OCI-LY7 (cell line): ENCODE measurements at regions not wholly inside any gene's neighbourhood (a gene's known extent, or its start where the extent isn't known, plus 50 kb on each side); places are given as distances from the start of the nearest gene placed in this dataset.
A peak's percentile ranks its signal among the peaks of the same experiment; 100 is the strongest.

Source experiments
- BruUV-seq: library from RNA; stranded (reverse); fragments of 400-500 nt; replicated peaks from 2 replicates; lab custom pipeline; 2021; lab: Mats Ljungman, UMichigan
- CTCF ChIA-PET: fragments of 300-600 bp; sonication (Branson Sonifier 250); formaldehyde crosslinking; loops from one replicate; lab custom pipeline; 2022; ENCODE audit warnings: antibody characterized with exemption; ENCODE audit not compliant: unreplicated experiment; lab: Charles Lee
- POLR2A ChIA-PET: fragments of 300-600 bp; sonication (Branson Sonifier 250); formaldehyde crosslinking; loops from one replicate; lab custom pipeline; 2022; ENCODE audit warnings: antibody characterized with exemption; lab: Charles Lee
- DNase-seq: peaks from one replicate; pipeline ENCODE4 v3.0.0-alpha.2; 2015; ENCODE audit warnings: low spot score
- H2AFZ ChIP-seq: fragments of 200-600 bp; sonication (generic), shearing (Covaris generic); 2 replicates; pipeline ENCODE4 v1.6.1; 2014; ENCODE audit warnings: mild to moderate bottlenecking, antibody characterized with exemption, low read length, moderate library complexity
- H3K27ac ChIP-seq: fragments of 200-600 bp; sonication (generic); 2 replicates; pipeline ENCODE4 v1.5.1; 2014; ENCODE audit warnings: mixed run types, low read depth, mild to moderate bottlenecking, moderate library complexity, low read length, inconsistent platforms; ENCODE audit not compliant: poor library complexity, severe bottlenecking
- H3K36me3 ChIP-seq: fragments of 200-600 bp; sonication (generic); 2 replicates; pipeline ENCODE4 v1.6.1; 2014; ENCODE audit warnings: mild to moderate bottlenecking, antibody characterized with exemption, low read length, moderate library complexity, mixed read lengths; ENCODE audit not compliant: insufficient read depth
- H3K4me1 ChIP-seq: fragments of 200-600 bp; sonication (generic); 2 replicates; pipeline ENCODE4 v1.5.1; 2014; ENCODE audit warnings: mild to moderate bottlenecking, low read length; ENCODE audit not compliant: insufficient read depth, poor library complexity, severe bottlenecking
- H3K4me2 ChIP-seq: fragments of 200-600 bp; sonication (generic); 2 replicates; pipeline ENCODE4 v1.6.1; 2014; ENCODE audit warnings: mild to moderate bottlenecking, low read length
- H3K4me3 ChIP-seq: fragments of 200-600 bp; sonication (generic); 2 replicates; pipeline ENCODE4 v1.5.1; 2014; ENCODE audit warnings: mild to moderate bottlenecking, low read depth, low read length; ENCODE audit not compliant: poor library complexity, severe bottlenecking
- H3K79me2 ChIP-seq: fragments of 200-600 bp; sonication (generic); 2 replicates; pipeline ENCODE4 v1.6.1; 2016; ENCODE audit warnings: low read depth, mild to moderate bottlenecking, low read length, moderate library complexity, mixed read lengths; ENCODE audit not compliant: insufficient read depth
- H3K9me2 ChIP-seq: fragments of 200-600 bp; sonication (generic); 2 replicates; pipeline ENCODE4 v1.6.1; 2016; ENCODE audit warnings: mild to moderate bottlenecking, low read length, mixed read lengths; ENCODE audit not compliant: insufficient read depth
- H3K9me3 ChIP-seq: fragments of 200-600 bp; sonication (generic); 2 replicates; pipeline ENCODE4 v1.6.1; 2014; ENCODE audit warnings: mild to moderate bottlenecking, mixed run types, low read length, mixed read lengths
- H4K20me1 ChIP-seq: fragments of 200-600 bp; sonication (generic); 2 replicates; pipeline ENCODE4 v1.6.1; 2014; ENCODE audit warnings: mild to moderate bottlenecking, antibody characterized with exemption, low read length, moderate library complexity, mixed read lengths; ENCODE audit not compliant: insufficient read depth
- EZH2phosphoT487 ChIP-seq: fragments of 200-600 bp; sonication (generic); IDR thresholded peaks from 2 replicates; pipeline ENCODE4 v1.6.1; 2018; ENCODE audit warnings: low read depth, borderline replicate concordance, mild to moderate bottlenecking, mixed run types, antibody characterized with exemption, low read length, moderate library complexity, mixed read lengths
- intact Hi-C: fragments of 100-400 bp; cut with micrococcal nuclease; formaldehyde crosslinking; loops from one replicate; pipeline ENCODE4 v1.10.0; 2022; ENCODE audit not compliant: unreplicated experiment
- TF ChIP-seq, protein P1 (sequence below): fragments of 200-600 bp; sonication (generic); conservative IDR thresholded peaks from 2 replicates; pipeline ENCODE4 v1.5.1; 2014; ENCODE audit warnings: mild to moderate bottlenecking, antibody characterized with exemption, low read length, moderate library complexity, mixed read lengths

DNA sequence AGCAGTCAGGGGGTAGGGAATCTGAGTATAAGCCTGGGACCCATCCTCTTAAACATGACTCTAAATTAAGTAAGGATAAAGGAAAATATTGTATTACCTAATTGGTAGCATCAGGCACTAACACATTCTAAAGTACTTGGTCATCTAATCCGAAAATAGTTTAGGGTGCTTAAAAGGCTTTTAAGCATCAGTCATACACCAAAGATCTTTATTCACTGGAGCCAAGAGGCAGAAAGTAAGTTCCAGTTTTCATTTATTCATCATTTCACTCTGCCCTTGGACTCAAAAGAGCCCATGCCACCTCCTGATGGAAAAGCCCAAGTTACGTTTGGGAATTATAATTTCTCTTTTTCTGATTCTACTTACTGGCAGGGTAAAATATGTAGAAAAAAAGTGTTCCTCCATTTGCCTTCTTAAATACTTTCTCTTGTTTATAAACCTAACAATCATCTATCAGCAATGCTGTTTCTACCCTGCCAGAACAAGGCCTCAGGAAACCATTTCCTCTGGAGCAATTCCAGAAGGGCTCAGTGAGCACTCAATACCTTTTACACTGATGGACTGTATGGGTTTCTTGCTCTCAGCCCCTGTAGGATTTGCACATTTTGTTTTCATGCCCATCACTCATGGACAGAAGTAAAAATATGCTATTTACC, 120.1 kb upstream of the SLC5A12 start:
- Histone ChIP-seq H3K4me2 (no peak overlapping the region), H3K27ac (no peak overlapping the region), H3K9me3 (no peaks in the 10 kb centered on the region), H3K4me1 (no peaks in the 10 kb centered on the region), H2AFZ (no peak overlapping the region), H4K20me1 (no peaks in the 10 kb centered on the region), H3K79me2 (no peaks in the 10 kb centered on the region), H3K36me3 (no peaks in the 10 kb centered on the region), H3K4me3 (no peak overlapping the region), H3K9me2 (no peaks in the 10 kb centered on the region)
- POLR2A ChIA-PET = no interaction called here
- CTCF ChIA-PET = no interaction called here
- BruUV-seq = no TSS peak
- intact Hi-C loops = no loop called here
- no peak for TF ChIP-seq EZH2phosphoT487
- TF ChIP-seq, protein P1, sequence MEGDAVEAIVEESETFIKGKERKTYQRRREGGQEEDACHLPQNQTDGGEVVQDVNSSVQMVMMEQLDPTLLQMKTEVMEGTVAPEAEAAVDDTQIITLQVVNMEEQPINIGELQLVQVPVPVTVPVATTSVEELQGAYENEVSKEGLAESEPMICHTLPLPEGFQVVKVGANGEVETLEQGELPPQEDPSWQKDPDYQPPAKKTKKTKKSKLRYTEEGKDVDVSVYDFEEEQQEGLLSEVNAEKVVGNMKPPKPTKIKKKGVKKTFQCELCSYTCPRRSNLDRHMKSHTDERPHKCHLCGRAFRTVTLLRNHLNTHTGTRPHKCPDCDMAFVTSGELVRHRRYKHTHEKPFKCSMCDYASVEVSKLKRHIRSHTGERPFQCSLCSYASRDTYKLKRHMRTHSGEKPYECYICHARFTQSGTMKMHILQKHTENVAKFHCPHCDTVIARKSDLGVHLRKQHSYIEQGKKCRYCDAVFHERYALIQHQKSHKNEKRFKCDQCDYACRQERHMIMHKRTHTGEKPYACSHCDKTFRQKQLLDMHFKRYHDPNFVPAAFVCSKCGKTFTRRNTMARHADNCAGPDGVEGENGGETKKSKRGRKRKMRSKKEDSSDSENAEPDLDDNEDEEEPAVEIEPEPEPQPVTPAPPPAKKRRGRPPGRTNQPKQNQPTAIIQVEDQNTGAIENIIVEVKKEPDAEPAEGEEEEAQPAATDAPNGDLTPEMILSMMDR = no peak
- no peak for DNase-seq

DNA sequence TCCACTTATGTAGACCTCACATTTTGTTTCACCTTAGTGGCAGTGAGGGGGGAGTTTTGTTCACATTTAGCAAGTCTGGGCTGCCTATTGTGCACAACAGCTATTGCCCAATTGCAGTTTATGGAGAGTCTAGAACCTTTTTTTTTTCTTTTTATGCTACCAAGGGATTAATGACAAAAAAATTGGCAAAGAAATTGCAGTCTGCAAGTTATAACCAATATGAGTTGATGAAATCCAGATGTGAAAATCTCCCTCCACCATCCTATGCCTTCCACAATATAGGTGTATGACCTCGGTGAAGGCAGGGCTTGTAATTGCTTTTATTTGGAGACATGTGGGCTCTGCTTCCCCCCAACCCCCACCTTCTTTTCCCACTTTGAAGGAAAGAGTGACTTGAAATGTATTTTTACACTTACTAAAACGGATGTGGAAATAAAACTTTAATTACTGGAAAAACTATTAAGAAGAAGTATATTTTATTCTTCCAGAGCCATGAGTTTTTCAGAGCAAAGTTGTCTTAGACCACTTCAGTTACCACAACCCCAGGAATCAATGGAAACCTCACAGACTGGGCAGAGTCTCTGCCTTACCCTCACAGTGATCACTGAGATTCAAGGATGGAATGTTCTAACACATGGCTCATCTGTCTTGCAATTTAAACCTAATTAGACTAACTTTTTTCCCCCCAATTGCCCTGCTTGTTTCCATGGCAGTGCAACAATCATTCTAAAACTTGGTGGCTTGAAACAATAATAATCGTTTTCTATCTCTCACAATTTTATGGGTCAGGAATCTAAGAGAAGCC, 120.8 kb upstream of the SLC5A12 start:
- BruUV-seq = no TSS peak
- DNase-seq = no peak
- H3K27ac ChIP-seq = no peak overlapping the region
- no peaks in the 10 kb centered on the region for H3K36me3 ChIP-seq
- H3K4me1 ChIP-seq = no peaks in the 10 kb centered on the region
- POLR2A ChIA-PET = no interaction called here
- H4K20me1 ChIP-seq = no peaks in the 10 kb centered on the region
- no peaks in the 10 kb centered on the region for H3K9me3 ChIP-seq
- no peaks in the 10 kb centered on the region for H3K9me2 ChIP-seq
- CTCF ChIA-PET = no interaction called here
- intact Hi-C loops = no loop called here
- 0 out of 2 replicates have a peak overlapping the region, but pooled peaks have one; percentile 8 for H2AFZ ChIP-seq
- TF ChIP-seq, protein P1 = no peak
- no peak for TF ChIP-seq EZH2phosphoT487
- H3K79me2 ChIP-seq = no peaks in the 10 kb centered on the region
- no peak overlapping the region for H3K4me2 ChIP-seq
- H3K4me3 ChIP-seq = no peak overlapping the region
